ENCODE measurements at regions not wholly inside any gene's neighbourhood (a gene's known extent, or its start where the extent isn't known, plus 50 kb on each side); places are given as distances from the start of the nearest gene placed in this dataset.

GRCh38 chr5:144896473-144896872 lies 725.8 kb downstream of the KCTD16 start:
- Histone ChIP-seq H3K27ac (no peak overlapping the region), H3K4me1 (no peaks in the 10 kb centered on the region)

GRCh38 chr5:144886668-144887067 lies 716.0 kb downstream of the KCTD16 start:
- no peak overlapping the region for H3K4me3 ChIP-seq (ENCODE audit: low read depth, low read length)
- no peaks in the 10 kb centered on the region for H3K9me3 ChIP-seq (ENCODE audit: control insufficient read depth, low read length)
- no peak overlapping the region for H3K27ac ChIP-seq
- no peaks in the 10 kb centered on the region for H3K79me2 ChIP-seq
- H2AFZ ChIP-seq: no peak overlapping the region
- H3K9ac ChIP-seq: no peak overlapping the region
- H3K27me3 ChIP-seq (ENCODE audit: control insufficient read depth, insufficient read depth, low read length): no peaks in the 10 kb centered on the region
- H3K4me2 ChIP-seq (ENCODE audit: low read length): no peak overlapping the region
- H3K4me1 ChIP-seq: no peaks in the 10 kb centered on the region
- TF ChIP-seq CTCF (IDR thresholded peaks at IDR 0.05): no peak
- H3K36me3 ChIP-seq (ENCODE audit: control insufficient read depth, insufficient read depth, low read length): no peaks in the 10 kb centered on the region

More at GRCh38 chr5:144896473-144896872, 725.8 kb downstream of the KCTD16 start:
- no peaks in the 10 kb centered on the region for H3K27me3 ChIP-seq (ENCODE audit: control insufficient read depth, insufficient read depth, low read length)
- no peak overlapping the region for H3K4me2 ChIP-seq (ENCODE audit: low read length)
- TF ChIP-seq CTCF (IDR thresholded peaks at IDR 0.05): no peak
- no peak overlapping the region for H3K4me3 ChIP-seq (ENCODE audit: low read depth, low read length)
- no peaks in the 10 kb centered on the region for H3K36me3 ChIP-seq (ENCODE audit: control insufficient read depth, insufficient read depth, low read length)
- H3K9ac ChIP-seq: no peak overlapping the region
- H3K9me3 ChIP-seq (ENCODE audit: control insufficient read depth, low read length): no peaks in the 10 kb centered on the region
- no peaks in the 10 kb centered on the region for H3K79me2 ChIP-seq
- no peak overlapping the region for H2AFZ ChIP-seq

GRCh38 chr5:144882739-144883283 lies 712.1 kb downstream of the KCTD16 start:
- H3K9ac ChIP-seq: no peak overlapping the region
- H3K27ac ChIP-seq: no peak overlapping the region
- H3K9me3 ChIP-seq (ENCODE audit: control insufficient read depth, low read length): no peaks in the 10 kb centered on the region
- no peaks in the 10 kb centered on the region for H3K79me2 ChIP-seq
- H3K27me3 ChIP-seq (ENCODE audit: control insufficient read depth, insufficient read depth, low read length): no peaks in the 10 kb centered on the region
- no peaks in the 10 kb centered on the region for H3K36me3 ChIP-seq (ENCODE audit: control insufficient read depth, insufficient read depth, low read length)
- H3K4me1 ChIP-seq: no peaks in the 10 kb centered on the region
- H2AFZ ChIP-seq: no peak overlapping the region
- H3K4me3 ChIP-seq (ENCODE audit: low read depth, low read length): no peak overlapping the region
- no peak overlapping the region for H3K4me2 ChIP-seq (ENCODE audit: low read length)
- no peak for TF ChIP-seq CTCF (IDR thresholded peaks at IDR 0.05)

- no peaks in the 10 kb centered on the region for H3K79me2 ChIP-seq
- H3K36me3 ChIP-seq (ENCODE audit: control insufficient read depth, insufficient read depth, low read length): no peaks in the 10 kb centered on the region
- H2AFZ ChIP-seq: no peak overlapping the region
- H3K9ac ChIP-seq: no peak overlapping the region
- H3K27ac ChIP-seq: no peak overlapping the region
- no peak overlapping the region for H3K4me3 ChIP-seq (ENCODE audit: low read depth, low read length)
- no peaks in the 10 kb centered on the region for H3K4me1 ChIP-seq
- no peak overlapping the region for H3K4me2 ChIP-seq (ENCODE audit: low read length)
- no peaks in the 10 kb centered on the region for H3K9me3 ChIP-seq (ENCODE audit: control insufficient read depth, low read length)
- no peak for TF ChIP-seq CTCF (IDR thresholded peaks at IDR 0.05)
- H3K27me3 ChIP-seq (ENCODE audit: control insufficient read depth, insufficient read depth, low read length): no peaks in the 10 kb centered on the region
Measured at GRCh38 chr5:144880513-144880912, 709.8 kb downstream of the KCTD16 start.

GRCh38 chr5:144876990-144877389 lies 706.3 kb downstream of the KCTD16 start:
- H3K4me2 ChIP-seq (ENCODE audit: low read length): no peak overlapping the region
- H2AFZ ChIP-seq: no peak overlapping the region
- no peak overlapping the region for H3K9ac ChIP-seq
- H3K27ac ChIP-seq: no peak overlapping the region
- no peaks in the 10 kb centered on the region for H3K27me3 ChIP-seq (ENCODE audit: control insufficient read depth, insufficient read depth, low read length)
- H3K4me1 ChIP-seq: no peaks in the 10 kb centered on the region
- H3K4me3 ChIP-seq (ENCODE audit: low read depth, low read length): no peak overlapping the region
- H3K9me3 ChIP-seq (ENCODE audit: control insufficient read depth, low read length): no peaks in the 10 kb centered on the region
- H3K36me3 ChIP-seq (ENCODE audit: control insufficient read depth, insufficient read depth, low read length): no peaks in the 10 kb centered on the region
- no peak for TF ChIP-seq CTCF (IDR thresholded peaks at IDR 0.05)
- no peaks in the 10 kb centered on the region for H3K79me2 ChIP-seq

Data from parathyroid adenoma (tissue), 2 donors.